NCI-H2196 treated with DMSO at 0.1 percent for 48 hours (cell line): ENCODE measurements at regions not wholly inside any gene's neighbourhood (a gene's known extent, or its start where the extent isn't known, plus 50 kb on each side); places are given as distances from the start of the nearest gene placed in this dataset.
"Not testable (repeated sequence)": the region's sequence is repeated elsewhere in the genome, so short reads cannot be mapped to it uniquely, and the experiment has no call there.

Experiments
- DNase-seq: peaks from one replicate; lab custom pipeline; 2025; ENCODE audit not compliant: unreplicated experiment; lab: John Stamatoyannopoulos, UW

DNA sequence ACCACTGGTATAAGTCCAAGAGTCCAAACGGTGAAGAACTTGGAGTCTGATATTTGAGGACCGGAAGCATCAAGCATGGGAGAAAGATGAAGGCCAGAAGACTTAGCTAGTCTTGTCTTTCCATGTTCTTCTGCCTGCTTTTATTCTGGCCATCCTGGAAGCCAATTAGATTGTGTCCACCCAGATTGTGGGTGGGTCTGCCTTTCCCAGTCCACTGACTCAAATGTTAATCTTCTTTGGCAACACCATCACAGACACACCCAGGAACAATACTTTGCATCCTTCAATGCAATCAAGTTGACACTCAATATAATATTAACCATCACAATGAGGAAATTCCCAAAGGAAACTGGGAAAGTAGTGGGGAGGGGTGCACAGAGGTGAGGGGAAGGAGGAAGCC, 340.1 kb downstream of the BMP4 start:
- DNase-seq: not testable (repeated sequence)

DNA sequence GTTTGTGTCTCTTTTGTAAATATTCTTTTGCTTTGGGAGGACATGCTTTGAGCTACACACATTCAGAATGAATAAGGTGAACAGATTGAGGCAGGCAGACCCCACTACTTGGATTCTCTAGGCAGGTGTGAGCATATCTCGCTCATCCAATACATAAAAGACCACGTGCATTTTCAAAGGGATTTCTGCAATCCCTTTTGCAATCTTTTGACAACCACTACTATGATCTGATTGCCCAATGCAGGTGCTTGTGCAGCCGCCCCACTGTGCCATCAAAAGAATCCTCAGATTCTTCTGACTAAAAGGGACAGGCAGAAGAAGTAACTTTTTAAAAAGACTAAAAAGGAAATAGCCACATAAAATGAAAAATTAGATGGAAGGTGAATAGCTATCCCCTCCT, 341.4 kb downstream of the BMP4 start:
- no peak for DNase-seq

DNA sequence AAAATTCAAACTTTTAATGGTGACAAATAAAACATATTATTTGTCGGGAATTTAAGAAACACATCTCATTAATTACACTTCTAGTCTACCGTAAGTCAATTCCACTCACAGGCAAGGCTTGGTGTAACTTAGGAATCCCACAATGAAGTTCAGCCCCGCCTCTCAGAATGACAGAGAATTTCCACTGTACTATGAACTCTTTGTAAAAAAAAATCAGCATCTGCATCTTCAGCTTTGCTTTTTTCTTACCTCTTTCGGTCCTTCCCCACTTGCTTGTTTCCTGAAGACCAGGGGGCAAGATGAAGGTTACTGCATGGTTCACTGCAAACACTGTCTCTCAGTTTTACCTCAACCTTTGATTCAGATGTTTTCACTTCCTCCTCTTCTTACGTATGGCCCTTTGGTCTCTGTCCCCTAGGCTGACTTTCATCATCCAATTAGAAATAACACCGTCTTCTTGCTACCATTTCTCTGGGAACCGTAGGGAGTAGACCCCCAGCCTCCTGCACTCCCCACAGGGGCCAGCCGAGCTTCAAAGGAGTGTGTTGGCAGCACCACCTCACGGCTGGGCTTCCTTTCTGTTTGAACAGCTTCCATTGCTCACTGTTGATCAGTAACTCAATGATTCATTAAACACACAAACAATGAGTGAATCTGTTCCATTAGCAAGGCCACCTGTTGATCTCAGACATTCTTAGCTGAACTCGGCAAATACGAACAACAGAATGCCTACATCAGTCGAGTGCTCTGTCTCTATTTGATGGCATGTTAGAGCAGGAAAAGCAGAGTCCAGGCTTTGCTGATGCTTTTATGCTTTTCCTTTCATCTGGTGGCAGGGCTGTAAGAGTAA, 343.0 kb downstream of the BMP4 start:
- DNase-seq: no peak

DNA sequence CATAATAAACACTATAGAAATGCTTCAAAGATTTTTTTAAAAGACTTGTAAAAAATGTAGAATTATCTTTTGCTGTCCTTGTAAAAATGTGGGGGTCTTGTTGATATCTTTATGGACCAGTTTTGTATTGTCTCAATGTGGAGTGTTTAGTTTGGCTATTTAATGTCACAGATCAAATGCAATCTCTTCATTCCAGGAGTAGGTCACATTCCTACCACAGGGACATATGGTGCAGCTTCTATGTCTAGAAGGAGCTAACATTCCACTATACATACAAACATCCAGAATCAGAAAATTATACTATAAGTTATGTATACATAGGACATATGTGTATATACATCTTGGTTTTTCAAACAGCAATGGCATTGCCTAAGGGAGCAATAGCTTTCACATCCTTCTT, 345.7 kb downstream of the BMP4 start:
- DNase-seq: no peak

DNA sequence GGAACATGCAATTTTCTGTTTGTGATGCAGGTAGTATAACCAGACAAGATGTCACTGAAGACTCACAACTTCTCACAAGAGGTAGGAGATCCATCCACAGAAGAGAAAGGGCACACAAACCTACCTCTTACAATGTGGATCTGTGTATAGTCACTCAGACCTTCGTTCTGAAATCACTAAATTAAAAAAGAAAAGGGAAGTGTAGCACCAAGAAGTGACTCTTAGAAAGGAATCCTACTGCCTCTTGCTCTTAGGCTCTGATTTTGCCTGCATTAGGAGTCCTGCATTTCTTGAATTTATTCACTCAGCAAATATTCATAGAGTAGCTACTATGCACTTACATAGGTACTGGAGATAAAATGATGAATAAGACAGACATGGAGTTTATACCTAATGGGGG, 347.6 kb downstream of the BMP4 start:
- no peak for DNase-seq

DNA sequence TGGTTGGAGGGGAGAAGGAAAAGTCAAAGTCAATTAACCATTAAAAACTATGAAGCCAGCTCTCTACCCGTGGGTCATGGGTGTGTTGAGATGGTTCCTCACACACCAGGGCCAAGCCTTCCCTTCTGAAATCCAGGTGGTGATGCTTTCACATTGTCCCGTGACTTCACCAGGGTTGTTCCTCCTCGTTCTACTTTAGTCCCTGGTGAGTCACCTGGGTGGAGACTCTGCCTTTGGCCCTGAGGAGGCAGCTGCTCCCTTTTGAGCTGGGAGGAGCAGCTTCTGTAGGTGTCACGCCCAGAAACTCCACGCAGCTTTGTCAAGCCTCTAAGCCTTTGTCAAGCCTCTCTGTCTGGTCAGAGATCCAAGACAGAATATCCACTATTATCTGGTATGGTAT, 348.3 kb downstream of the BMP4 start:
- DNase-seq: no peak

DNA sequence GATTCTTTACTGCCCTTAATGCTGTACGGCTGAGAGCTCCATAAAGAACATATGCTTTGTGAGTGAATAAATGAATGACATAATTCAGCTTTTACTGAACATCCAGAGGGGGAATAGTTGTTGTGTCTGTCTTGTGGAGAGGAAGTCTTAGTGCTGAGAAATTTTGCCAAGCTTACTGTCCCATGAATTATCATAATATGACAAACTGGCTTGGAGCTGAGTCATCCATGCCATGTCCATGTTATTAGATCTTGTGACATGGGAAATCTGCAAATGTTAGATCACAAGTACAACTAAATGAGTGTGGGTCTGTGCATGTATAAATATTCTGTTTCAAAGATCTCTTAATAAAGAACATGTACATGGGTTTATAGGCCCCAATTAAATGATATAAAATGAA, 350.4 kb downstream of the BMP4 start:
- DNase-seq: no peak

DNA sequence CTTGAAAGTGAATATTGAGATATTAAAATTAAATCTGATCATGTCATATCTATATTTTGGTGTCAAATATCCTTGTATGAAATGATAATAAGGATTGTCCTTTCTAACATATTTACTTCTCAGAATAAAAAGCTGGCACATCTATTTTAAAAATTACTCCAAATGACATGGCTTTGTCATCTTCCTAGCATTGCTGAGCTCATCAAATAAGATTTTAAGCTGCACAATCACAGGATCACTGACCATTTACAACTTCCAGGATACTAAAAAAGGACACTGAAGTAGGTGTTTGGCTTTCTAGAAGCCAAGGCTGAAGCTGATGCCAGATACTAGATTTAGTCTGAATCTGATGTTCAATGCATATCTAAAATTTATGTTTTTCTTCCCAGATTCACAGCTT, 351.1 kb downstream of the BMP4 start:
- no peak for DNase-seq

DNA sequence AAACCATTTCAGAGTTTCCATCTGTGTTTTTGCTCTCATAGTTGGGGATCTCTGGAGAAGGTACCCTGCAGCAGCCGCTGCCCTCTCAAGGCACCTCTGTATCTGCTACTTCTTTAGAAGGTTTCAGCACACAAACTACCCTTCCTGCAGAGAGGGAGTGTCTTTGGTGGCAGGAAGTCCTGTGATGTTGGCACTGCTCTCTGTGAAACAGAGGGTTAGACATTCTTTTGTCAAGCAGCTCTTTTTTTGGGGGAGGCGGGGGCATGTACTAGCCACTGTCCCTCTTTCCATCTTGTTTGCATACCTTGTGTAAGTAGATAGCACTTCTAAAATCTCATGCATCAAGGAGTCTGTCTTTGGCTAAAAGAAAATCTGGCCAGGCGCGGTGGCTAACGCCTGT, 352.6 kb downstream of the BMP4 start:
- DNase-seq: no peak

DNA sequence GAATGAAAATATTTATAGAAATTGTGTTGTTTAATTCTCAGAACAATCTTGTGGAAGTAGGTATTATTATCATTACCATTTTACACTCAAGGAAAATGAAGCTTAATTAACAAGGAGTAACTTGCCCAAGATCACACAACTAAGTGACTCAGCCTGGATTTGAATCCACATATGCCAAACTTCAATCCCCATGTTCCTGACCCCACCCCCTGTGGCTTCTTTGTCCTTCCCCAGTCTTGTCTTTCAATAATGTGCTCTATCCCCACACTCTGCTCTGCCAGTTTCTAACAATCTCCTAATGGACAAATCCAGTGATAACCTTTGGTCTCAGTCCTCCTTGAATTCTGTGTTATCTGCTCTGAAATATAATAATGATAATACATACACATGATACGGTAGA, 355.2 kb downstream of the BMP4 start:
- no peak for DNase-seq

DNA sequence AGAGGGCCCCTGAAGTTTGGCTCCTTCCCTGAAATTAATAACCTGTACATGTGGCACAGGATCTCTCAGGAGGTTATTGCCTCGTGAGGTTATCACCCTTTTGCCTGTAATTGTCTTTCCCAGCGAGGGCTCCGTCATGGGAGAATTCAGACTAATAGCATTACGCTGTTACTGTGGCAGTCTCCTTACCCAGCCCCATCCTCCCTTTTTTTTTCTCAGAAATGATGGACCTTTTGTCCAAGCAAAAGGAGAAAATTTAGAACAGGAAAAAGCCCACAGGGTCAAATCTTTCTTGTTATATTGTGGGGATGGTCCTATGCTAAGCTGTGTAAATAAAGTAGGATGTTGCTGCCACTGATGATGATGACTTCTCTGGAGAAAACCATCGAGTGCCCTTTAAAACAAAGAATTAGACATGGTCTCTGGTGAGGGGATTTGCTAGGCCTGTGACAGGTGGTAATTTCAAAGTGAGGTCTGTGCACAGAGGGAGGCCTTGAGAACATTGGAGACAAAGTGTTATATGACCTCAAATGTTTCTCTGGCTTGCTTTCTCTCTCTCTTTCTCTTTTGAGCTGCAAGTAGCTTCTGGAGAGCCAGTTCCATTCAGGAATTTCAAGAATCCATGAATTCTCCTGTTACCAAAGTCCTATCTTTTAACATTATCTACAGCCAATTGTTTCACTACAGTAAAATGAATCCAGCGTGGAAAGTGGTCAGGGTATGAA, 357.2 kb downstream of the BMP4 start:
- DNase-seq: no peak

DNA sequence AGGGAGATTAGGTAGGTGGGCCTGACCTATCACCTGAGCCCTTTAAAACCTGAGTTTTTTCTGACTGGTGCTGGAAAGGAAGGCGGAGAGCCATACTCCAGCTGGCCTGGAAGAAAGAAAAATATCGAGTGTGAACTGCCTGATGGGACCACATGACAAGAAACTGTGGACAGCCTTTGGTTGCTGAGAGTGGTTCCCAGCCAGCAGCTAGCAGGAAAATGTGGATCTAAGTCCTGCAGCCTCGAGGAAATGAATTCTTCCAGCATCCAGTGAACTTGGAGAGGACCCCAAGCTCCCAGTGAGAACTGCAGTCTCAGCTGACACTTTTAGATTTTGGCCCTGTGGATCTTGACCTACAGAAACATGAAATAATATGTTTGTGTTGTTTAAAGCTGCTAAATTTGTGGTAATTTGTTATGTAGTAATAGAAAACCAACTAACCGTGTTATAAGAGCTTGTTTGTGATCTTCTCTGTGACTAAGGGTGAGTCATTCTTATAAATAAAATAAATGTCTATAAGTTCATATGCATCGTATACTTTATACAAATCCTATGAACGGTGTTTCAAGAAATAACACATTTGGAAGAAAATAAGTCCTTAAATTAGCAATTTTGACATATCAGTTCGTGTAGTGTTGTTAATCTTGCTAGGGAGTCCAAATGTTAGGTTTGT, 359.6 kb downstream of the BMP4 start:
- DNase-seq: no peak

DNA sequence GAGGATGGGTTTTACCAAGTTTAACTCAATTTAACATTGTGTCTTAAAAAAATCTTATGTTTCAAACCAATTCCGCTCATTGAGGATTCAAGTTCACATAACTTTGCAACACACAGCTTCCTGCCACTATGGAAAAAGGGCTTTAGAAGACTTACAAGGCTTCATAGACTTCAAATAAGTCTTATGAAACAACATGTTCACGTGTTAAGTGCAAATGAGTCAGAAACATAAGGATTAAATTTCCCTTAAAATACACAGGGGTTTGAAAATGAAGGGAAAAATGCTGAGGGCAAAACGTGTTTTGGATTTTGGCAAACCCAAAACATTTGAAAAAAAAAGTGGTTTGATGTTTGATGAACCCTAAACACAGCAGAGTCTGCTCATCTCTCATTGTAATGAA, 364.8 kb downstream of the BMP4 start:
- no peak for DNase-seq

DNA sequence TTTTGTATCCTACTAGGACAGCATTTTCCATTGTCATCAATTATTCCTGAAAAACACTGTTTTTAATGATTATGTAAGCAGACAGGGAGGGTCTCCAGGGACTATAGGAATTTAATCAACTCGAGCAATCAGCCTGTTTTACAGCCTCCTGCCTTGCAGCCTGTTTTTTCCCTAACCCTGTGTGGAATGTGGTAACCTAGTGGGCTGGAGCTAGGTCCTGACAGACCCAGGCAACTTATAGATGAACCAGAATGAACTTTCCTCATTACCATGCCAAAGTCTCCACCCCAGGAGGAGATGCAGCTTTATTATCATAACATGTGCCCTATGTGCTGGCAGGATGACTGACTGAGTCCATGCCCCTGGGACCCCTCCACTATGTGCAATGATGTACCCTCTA, 375.1 kb downstream of the BMP4 start:
- DNase-seq: no peak

DNA sequence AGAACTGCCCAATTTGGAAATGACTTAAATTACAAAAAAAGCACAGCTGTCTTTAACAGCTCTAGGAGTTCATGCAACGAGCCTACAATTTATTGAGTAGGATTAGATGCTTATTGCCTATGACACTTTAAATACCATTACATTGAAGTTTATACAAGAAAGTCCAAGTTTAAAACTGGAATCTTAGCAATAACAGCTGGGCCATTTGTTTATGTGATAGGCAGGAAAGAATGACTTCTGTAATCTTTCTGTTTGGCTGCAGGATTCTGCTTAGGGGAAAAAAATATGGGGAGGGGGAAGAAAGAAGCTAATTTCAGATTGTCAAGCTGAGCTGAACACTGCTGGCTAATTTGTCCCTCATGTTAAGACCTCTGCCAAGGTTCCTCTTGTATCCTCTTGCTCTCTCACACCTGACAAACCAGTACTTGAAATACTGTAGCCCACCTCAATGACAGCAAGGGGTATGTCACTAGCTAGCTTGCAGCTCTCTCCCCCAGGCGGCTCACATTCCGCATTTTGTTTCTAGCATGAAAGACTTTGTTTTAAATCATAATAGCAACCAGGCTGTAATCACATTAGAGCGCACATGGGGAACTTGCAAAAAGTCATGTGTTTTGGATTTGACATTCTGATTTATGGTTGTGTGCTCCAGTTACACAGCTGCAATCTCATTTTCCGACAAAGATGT, 384.8 kb downstream of the BMP4 start:
- DNase-seq: no peak

DNA sequence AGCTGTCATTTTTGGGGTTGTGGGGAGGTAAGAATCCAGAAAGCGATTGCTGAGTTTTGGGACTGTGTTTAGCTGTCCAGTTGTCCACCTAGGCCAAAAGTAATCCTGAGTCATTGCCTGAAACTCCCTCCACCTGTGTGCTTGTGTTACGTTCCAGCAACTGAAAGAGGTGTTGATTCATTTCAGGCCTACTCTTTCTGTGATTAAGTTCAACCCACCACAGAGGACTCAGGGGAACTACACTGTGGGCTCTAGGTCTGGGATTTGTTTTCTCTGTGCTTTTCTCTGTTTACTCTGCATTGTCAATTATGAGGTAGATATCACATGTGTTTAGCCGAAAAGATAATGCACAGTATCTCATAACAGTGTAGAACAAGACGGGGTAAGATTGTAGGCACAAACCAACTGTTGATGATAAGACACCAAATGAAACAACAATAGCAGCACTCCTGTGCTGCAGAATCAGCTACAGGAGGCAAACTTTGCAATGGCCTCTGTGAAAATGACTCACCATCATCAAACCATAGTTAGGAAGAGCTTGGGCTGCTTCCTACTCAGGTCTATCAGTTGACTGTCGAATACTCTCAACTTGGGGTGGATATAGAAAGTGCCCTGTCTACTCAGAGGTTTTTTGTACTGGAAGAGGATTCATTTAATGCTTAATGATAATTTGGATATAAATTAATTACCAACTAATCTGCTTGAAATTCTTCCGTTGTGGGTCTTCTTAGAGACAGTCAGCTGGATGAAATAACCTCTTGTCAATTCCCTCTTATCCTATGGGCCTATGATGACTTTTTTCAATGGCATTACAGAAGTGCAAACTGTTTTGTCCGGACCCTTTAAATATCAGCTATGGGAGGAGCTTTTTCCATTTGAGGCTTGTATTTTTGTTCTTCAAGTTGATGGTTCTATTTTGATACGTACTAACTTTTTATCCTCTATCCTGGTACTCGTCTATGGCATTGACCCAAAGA, 385.9 kb downstream of the BMP4 start:
- DNase-seq: no peak

DNA sequence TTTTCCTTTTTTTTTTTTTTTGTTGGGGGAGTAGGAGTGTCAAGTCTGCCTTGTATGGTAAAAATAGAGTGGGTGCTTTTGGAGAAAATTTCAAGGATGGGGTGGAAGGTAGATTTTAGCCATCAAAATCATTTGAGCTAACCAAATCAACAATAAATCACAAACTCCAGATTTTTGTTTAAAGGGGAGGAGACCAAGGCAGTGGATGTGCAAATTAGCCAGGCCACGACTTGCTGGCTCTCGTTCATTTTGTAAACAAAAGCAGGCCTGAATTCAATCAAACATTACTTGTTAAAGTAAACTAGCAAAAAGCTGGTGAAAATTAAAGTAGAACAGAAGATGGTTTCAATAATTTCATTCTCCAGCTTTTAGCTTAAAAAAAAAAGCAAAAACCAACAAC, 387.2 kb downstream of the BMP4 start:
- no peak for DNase-seq

DNA sequence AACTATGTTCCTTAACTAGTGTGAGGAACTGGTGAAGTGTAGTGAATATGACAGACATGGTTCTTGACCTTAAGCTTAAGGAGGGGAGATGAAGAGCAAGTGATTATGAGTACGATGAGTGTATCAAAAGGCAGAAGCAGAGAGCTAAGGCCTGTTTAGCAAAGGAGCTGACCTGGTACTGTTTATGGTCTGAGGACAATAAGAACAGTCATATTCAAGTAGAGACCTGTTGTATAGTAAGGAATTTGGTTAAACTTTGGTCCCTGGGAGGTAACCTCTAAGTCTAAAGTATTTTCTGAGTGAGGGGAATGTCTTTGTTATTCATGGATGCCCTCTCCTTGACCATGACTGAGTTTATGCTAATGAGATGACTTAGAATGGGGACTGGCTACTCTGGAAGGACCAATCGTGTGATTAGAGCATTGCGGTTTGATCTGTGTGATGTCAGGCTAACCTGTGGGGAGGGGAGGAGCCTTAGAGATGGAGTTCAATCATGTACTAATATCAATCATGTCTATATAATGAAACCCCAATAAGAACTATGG, 389.3 kb downstream of the BMP4 start:
- DNase-seq: no peak

DNA sequence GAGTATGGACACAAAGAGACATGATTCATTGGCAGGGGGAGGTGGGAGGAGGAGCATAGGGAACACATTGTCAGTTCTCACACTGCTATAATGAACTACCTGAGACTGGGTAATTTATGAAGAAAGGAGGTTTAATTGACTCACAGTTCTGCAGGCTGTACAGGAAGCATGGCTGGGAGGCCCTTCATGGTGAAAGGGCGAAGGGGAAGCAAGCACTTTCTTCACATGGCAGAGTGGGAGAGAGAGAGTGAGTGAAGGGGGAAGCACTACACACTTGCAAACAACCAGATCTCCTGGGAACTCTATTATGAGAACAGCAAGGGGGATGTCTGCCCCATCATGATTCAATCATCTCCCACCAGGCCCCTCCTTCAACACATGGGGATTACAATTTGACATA, 391.8 kb downstream of the BMP4 start:
- DNase-seq: no peak

DNA sequence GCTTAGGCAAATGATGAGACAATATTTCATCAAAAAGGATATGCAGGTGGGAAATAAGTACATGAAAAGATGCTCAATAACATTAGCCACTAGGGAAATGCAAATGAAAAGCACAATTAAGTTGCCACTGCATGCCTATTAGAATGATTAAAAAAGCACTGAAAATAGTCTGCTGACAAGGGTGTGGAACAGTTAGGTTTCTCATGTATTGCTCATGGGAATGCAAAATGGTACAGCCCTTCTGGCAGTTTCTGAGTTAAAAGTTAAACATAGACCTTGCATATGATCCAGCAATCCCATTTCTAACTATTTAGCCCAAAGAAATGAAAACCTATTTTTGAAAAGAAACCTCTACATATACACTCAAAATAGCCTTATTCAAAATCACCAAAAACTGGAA, 393.0 kb downstream of the BMP4 start:
- no peak for DNase-seq
